DOHH2 (cell line): ENCODE measurements at regions not wholly inside any gene's neighbourhood (a gene's known extent, or its start where the extent isn't known, plus 50 kb on each side); places are given as distances from the start of the nearest gene placed in this dataset.

Experiments used
- H3F3A ChIP-seq: fragments of 200-600 bp; sonication (generic), shearing (Covaris generic); 2 replicates; pipeline ENCODE4 v1.6.0; 2016; ENCODE audit warnings: antibody characterized with exemption, mild to moderate bottlenecking; ENCODE audit not compliant: control insufficient read depth, insufficient read depth
- H3K27ac ChIP-seq: fragments of 200-600 bp; sonication (generic); 2 replicates; pipeline ENCODE4 v1.5.1; 2014; ENCODE audit warnings: low read depth, mild to moderate bottlenecking, low read length, moderate library complexity
- H3K27me3 ChIP-seq: fragments of 200-600 bp; sonication (generic); 2 replicates; pipeline ENCODE4 v1.6.1; 2014; ENCODE audit warnings: mild to moderate bottlenecking, low read length, mixed read lengths; ENCODE audit not compliant: control insufficient read depth
- H3K36me3 ChIP-seq: fragments of 200-600 bp; sonication (generic); 2 replicates; pipeline ENCODE4 v1.6.1; 2014; ENCODE audit warnings: mild to moderate bottlenecking, low read length, moderate library complexity, mixed read lengths; ENCODE audit not compliant: control insufficient read depth
- H3K4me1 ChIP-seq: fragments of 200-600 bp; sonication (generic); 2 replicates; pipeline ENCODE4 v1.6.1; 2014; ENCODE audit warnings: mild to moderate bottlenecking, low read length, mixed read lengths; ENCODE audit not compliant: control insufficient read depth
- H3K4me2 ChIP-seq: fragments of 200-600 bp; sonication (generic); 2 replicates; pipeline ENCODE4 v1.6.0; 2014; ENCODE audit warnings: mild to moderate bottlenecking, low read length, moderate library complexity
- H3K4me3 ChIP-seq: fragments of 200-600 bp; sonication (generic); 2 replicates; pipeline ENCODE4 v1.5.1; 2014; ENCODE audit warnings: mild to moderate bottlenecking, low read length, mixed read lengths
- H3K79me2 ChIP-seq: fragments of 200-600 bp; sonication (generic); 2 replicates; pipeline ENCODE4 v1.6.1; 2014; ENCODE audit warnings: mild to moderate bottlenecking, low read length, mixed read lengths; ENCODE audit not compliant: control insufficient read depth
- H3K9me2 ChIP-seq: fragments of 200-600 bp; sonication (generic); replicated peaks from 2 replicates; pipeline ENCODE4 v1.6.1; 2014; ENCODE audit warnings: mild to moderate bottlenecking, low read length, mixed read lengths; ENCODE audit not compliant: control insufficient read depth
- H3K9me3 ChIP-seq: fragments of 200-600 bp; sonication (generic); 2 replicates; pipeline ENCODE4 v1.6.1; 2014; ENCODE audit warnings: antibody characterized with exemption, low read length, mixed read lengths; ENCODE audit not compliant: control insufficient read depth, insufficient read depth
- H4K20me1 ChIP-seq: fragments of 200-600 bp; sonication (generic); 2 replicates; pipeline ENCODE4 v1.6.0; 2014; ENCODE audit warnings: low read depth, mild to moderate bottlenecking, antibody characterized with exemption, low read length, moderate library complexity; ENCODE audit not compliant: control insufficient read depth, insufficient read depth
- EZH2phosphoT487 ChIP-seq: fragments of 200-600 bp; sonication (generic); IDR thresholded peaks from 2 replicates; pipeline ENCODE4 v1.6.1; 2017; ENCODE audit warnings: borderline replicate concordance, mild to moderate bottlenecking, antibody characterized with exemption, low read length, moderate library complexity, mixed read lengths
- TF ChIP-seq, protein P1 (sequence below): fragments of 200-600 bp; sonication (generic); IDR thresholded peaks from one replicate; pipeline ENCODE4 v1.5.1; 2014; ENCODE audit warnings: antibody characterized with exemption, mild to moderate bottlenecking, low read depth, low read length; ENCODE audit not compliant: poor library complexity, severe bottlenecking

DNA sequence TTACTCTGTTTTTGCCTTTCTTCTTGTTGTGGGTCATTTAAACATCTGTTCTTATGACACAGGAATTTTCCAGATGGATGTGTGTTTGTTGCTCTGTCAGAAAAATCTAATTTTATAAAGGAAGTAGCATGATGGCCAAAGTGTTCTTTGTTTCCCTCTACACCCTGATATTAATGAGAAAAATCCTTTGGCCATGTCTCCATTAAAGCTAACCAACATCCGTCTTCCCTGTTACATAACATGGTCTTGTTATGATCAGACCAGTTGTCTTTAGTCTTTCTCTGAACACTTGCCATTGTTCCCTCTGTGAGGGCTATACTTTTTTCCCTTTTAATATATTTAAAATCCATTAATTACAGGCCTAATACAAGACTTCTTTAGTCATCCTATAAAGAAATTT is 142.2 kb upstream of the SPRY2 start:
- H3K36me3 ChIP-seq: no peaks in the 10 kb centered on the region
- no peaks in the 10 kb centered on the region for H3K4me1 ChIP-seq
- no peaks in the 10 kb centered on the region for H3F3A ChIP-seq
- no peak for TF ChIP-seq EZH2phosphoT487
- TF ChIP-seq, protein P1, sequence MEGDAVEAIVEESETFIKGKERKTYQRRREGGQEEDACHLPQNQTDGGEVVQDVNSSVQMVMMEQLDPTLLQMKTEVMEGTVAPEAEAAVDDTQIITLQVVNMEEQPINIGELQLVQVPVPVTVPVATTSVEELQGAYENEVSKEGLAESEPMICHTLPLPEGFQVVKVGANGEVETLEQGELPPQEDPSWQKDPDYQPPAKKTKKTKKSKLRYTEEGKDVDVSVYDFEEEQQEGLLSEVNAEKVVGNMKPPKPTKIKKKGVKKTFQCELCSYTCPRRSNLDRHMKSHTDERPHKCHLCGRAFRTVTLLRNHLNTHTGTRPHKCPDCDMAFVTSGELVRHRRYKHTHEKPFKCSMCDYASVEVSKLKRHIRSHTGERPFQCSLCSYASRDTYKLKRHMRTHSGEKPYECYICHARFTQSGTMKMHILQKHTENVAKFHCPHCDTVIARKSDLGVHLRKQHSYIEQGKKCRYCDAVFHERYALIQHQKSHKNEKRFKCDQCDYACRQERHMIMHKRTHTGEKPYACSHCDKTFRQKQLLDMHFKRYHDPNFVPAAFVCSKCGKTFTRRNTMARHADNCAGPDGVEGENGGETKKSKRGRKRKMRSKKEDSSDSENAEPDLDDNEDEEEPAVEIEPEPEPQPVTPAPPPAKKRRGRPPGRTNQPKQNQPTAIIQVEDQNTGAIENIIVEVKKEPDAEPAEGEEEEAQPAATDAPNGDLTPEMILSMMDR: no peak
- no peak overlapping the region for H3K4me2 ChIP-seq
- no peak overlapping the region for H3K27ac ChIP-seq
- no peak overlapping the region for H3K4me3 ChIP-seq
- no peaks in the 10 kb centered on the region for H3K9me2 ChIP-seq
- no peaks in the 10 kb centered on the region for H3K79me2 ChIP-seq
- no peaks in the 10 kb centered on the region for H3K27me3 ChIP-seq
- H3K9me3 ChIP-seq: no peaks in the 10 kb centered on the region
- no peaks in the 10 kb centered on the region for H4K20me1 ChIP-seq

DNA sequence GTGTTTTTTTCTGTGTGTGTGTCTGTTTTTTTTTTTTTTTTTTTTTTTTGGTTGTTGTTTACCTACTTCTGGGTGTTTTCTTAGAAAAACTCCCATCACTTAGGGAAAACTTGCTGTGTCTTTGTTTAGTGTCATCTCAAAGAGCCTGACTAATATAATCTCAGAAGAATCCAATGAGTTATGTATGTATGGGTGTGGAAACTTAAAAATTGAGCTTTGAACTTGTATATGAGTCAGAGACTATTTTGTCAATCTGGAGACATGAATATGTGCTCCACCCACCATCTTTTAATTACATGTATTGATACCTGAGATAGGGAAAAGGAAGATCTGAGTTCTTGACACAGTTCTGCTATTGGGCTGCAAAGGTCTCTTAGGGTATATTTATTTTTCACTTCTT is 140.7 kb upstream of the SPRY2 start:
- H4K20me1 ChIP-seq: no peaks in the 10 kb centered on the region
- no peak overlapping the region for H3K27ac ChIP-seq
- TF ChIP-seq, protein P1: no peak
- no peak for TF ChIP-seq EZH2phosphoT487
- H3K4me1 ChIP-seq: no peaks in the 10 kb centered on the region
- no peak overlapping the region for H3K4me2 ChIP-seq
- H3K79me2 ChIP-seq: no peaks in the 10 kb centered on the region
- H3K36me3 ChIP-seq: no peaks in the 10 kb centered on the region
- H3F3A ChIP-seq: no peaks in the 10 kb centered on the region
- H3K9me2 ChIP-seq: no peaks in the 10 kb centered on the region
- H3K27me3 ChIP-seq: no peaks in the 10 kb centered on the region
- no peak overlapping the region for H3K4me3 ChIP-seq
- no peaks in the 10 kb centered on the region for H3K9me3 ChIP-seq

- no peaks in the 10 kb centered on the region for H4K20me1 ChIP-seq
- no peaks in the 10 kb centered on the region; the same call in 1 of the 2 replicates for H3K27me3 ChIP-seq
- no peak overlapping the region for H3K27ac ChIP-seq
- H3F3A ChIP-seq: no peaks in the 10 kb centered on the region
- H3K4me1 ChIP-seq: no peaks in the 10 kb centered on the region
- no peaks in the 10 kb centered on the region for H3K36me3 ChIP-seq
- no peaks in the 10 kb centered on the region for H3K79me2 ChIP-seq
- H3K9me2 ChIP-seq: no peaks in the 10 kb centered on the region
- no peak for TF ChIP-seq EZH2phosphoT487
- TF ChIP-seq, protein P1: no peak
- H3K4me3 ChIP-seq: no peak overlapping the region
- H3K4me2 ChIP-seq: no peak overlapping the region
- H3K9me3 ChIP-seq: no peaks in the 10 kb centered on the region
Measured at GRCh38 chr13:80477661-80478443, 136.9 kb upstream of the SPRY2 start.
